Thyroid gland (tissue), 4 donors: ENCODE measurements at regions not wholly inside any gene's neighbourhood (a gene's known extent, or its start where the extent isn't known, plus 50 kb on each side); places are given as distances from the start of the nearest gene placed in this dataset.

Experiments used
- CTCF ChIP-seq, 6 experiments: fragments of 200-600 bp in 3 of 6; fragments of 450-650 bp in 3 of 6; sonication (generic) in 3 of 6; IDR thresholded peaks; one replicate each; pipeline ENCODE4 v1.5.1; 2016 to 2019; ENCODE audit warnings: antibody characterized with exemption in 6 of 6, mild to moderate bottlenecking in 2 of 6, inconsistent platforms in 1 of 6, moderate library complexity in 1 of 6
- POLR2A ChIP-seq, 2 donors: fragments of 450-650 bp; IDR thresholded peaks; one replicate each; pipeline ENCODE4 v1.6.1; 2017; ENCODE audit warnings: antibody characterized with exemption in 2 of 2, mild to moderate bottlenecking in 2 of 2, moderate library complexity in 1 of 2

GRCh38 chr7:142349670-142350405 lies 92.0 kb upstream of the PRSS58 start:
- TF ChIP-seq CTCF (IDR thresholded peaks at IDR 0.05) (no peak), POLR2A (IDR thresholded peaks at IDR 0.05) (no peak)
